A673 (cell line): ENCODE measurements at regions not wholly inside any gene's neighbourhood (a gene's known extent, or its start where the extent isn't known, plus 50 kb on each side); places are given as distances from the start of the nearest gene placed in this dataset.

Experiments
- BruUV-seq: library from RNA; stranded (reverse); fragments of 400-500 nt; replicated peaks from 2 replicates; lab custom pipeline; 2021; lab: Mats Ljungman, UMichigan
- CTCF ChIA-PET: fragments of 300-600 bp; sonication (Branson Sonifier 250); formaldehyde crosslinking; loops from one replicate; lab custom pipeline; 2022; ENCODE audit warnings: antibody characterized with exemption; lab: Charles Lee
- POLR2A ChIA-PET: fragments of 300-600 bp; sonication (Branson Sonifier 250); formaldehyde crosslinking; loops from one replicate; lab custom pipeline; 2022; ENCODE audit warnings: antibody characterized with exemption; ENCODE audit not compliant: low non-redundant PET; lab: Charles Lee
- DNase-seq: peaks from one replicate; pipeline ENCODE4 v3.0.0-alpha.2; 2015; ENCODE audit warnings: low spot score
- H3K27ac ChIP-seq: fragments of 200-600 bp; sonication (generic); 2 replicates; pipeline ENCODE4 v1.5.1; 2016; ENCODE audit warnings: mixed run types, low read depth, mild to moderate bottlenecking, mixed read lengths, antibody characterized with exemption, low read length; ENCODE audit not compliant: poor library complexity, severe bottlenecking
- H3K27me3 ChIP-seq: fragments of 200-600 bp; sonication (generic); replicated peaks from 2 replicates; pipeline ENCODE4 v1.6.1; 2017; ENCODE audit warnings: mixed run types, low read depth, mild to moderate bottlenecking, mixed read lengths, antibody characterized with exemption, low read length; ENCODE audit not compliant: insufficient read depth, poor library complexity
- H3K36me3 ChIP-seq: fragments of 200-600 bp; sonication (generic); 2 replicates; pipeline ENCODE4 v1.6.1; 2016; ENCODE audit warnings: mixed run types, mild to moderate bottlenecking, mixed read lengths, antibody characterized with exemption, low read length; ENCODE audit not compliant: insufficient read depth, poor library complexity, severe bottlenecking
- H3K4me1 ChIP-seq: fragments of 200-600 bp; sonication (generic); 2 replicates; pipeline ENCODE4 v1.6.1; 2017; ENCODE audit warnings: mixed run types, mild to moderate bottlenecking, mixed read lengths, antibody characterized with exemption, low read length; ENCODE audit not compliant: insufficient read depth, poor library complexity, severe bottlenecking
- H3K4me3 ChIP-seq: fragments of 200-600 bp; sonication (generic); 2 replicates; pipeline ENCODE4 v1.5.1; 2016; ENCODE audit warnings: low read depth, mixed run types, mild to moderate bottlenecking, mixed read lengths, low read length; ENCODE audit not compliant: poor library complexity, severe bottlenecking
- H3K9me3 ChIP-seq: fragments of 200-600 bp; sonication (generic); 2 replicates; pipeline ENCODE4 v1.6.1; 2016; ENCODE audit warnings: mixed run types, low read depth, mild to moderate bottlenecking, mixed read lengths, antibody characterized with exemption, low read length; ENCODE audit not compliant: poor library complexity, severe bottlenecking
- EZH2 ChIP-seq: fragments of 200-600 bp; sonication (generic); IDR thresholded peaks from 2 replicates; pipeline ENCODE4 v1.6.1; 2017; ENCODE audit warnings: borderline replicate concordance, low read depth, mild to moderate bottlenecking, mixed read lengths, antibody characterized with exemption, low read length; ENCODE audit not compliant: poor library complexity, severe bottlenecking
- intact Hi-C: fragments of 100-400 bp; cut with micrococcal nuclease; formaldehyde crosslinking; loops from one replicate; pipeline ENCODE4 v1.10.0; 2022; ENCODE audit not compliant: unreplicated experiment
- TF ChIP-seq, protein P1 (sequence below): fragments of 300-800, 200-600 bp; sonication (generic); conservative IDR thresholded peaks from 2 replicates; pipeline ENCODE4 v1.5.1; 2017; ENCODE audit warnings: low read depth, mild to moderate bottlenecking, antibody characterized with exemption, low read length, moderate library complexity, mixed read lengths

DNA sequence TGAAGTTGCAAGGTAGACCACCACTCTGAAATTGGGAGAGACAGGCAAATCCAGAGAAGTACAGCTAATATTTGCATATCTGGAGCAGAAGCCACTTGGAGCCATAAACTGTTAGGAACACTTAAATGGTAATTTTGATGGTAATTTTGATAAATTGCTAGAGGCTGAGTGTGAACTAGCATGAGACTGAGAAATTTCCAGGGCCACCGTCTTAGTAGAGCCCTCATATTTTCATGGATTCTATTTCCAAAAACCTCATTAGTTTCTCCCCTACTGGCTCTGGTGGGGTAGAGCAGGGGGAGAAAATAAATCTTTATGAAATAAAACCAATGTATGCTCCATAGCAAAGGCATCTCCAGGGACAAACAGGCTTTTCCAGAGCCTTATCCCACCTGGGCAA lies 429.4 kb upstream of the DIPK2B start:
- no TSS peak for BruUV-seq
- ChIA-PET POLR2A (no interaction called here), CTCF (no interaction called here)
- no peak overlapping the region for H3K4me3 ChIP-seq
- peaks cover 7% of the 10 kb centered on the region for H3K9me3 ChIP-seq
- no peaks in the 10 kb centered on the region for H3K36me3 ChIP-seq
- intact Hi-C loops = loop anchor here (10.0 kb wide), 1 partner anchor 55 kb away; no protein-coding TSS in a partner anchor
- no peak for TF ChIP-seq EZH2
- TF ChIP-seq, protein P1, sequence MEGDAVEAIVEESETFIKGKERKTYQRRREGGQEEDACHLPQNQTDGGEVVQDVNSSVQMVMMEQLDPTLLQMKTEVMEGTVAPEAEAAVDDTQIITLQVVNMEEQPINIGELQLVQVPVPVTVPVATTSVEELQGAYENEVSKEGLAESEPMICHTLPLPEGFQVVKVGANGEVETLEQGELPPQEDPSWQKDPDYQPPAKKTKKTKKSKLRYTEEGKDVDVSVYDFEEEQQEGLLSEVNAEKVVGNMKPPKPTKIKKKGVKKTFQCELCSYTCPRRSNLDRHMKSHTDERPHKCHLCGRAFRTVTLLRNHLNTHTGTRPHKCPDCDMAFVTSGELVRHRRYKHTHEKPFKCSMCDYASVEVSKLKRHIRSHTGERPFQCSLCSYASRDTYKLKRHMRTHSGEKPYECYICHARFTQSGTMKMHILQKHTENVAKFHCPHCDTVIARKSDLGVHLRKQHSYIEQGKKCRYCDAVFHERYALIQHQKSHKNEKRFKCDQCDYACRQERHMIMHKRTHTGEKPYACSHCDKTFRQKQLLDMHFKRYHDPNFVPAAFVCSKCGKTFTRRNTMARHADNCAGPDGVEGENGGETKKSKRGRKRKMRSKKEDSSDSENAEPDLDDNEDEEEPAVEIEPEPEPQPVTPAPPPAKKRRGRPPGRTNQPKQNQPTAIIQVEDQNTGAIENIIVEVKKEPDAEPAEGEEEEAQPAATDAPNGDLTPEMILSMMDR = no peak
- H3K27me3 ChIP-seq = no peaks in the 10 kb centered on the region
- DNase-seq = no peak
- no peak overlapping the region for H3K27ac ChIP-seq
- H3K4me1 ChIP-seq = no peaks in the 10 kb centered on the region

DNA sequence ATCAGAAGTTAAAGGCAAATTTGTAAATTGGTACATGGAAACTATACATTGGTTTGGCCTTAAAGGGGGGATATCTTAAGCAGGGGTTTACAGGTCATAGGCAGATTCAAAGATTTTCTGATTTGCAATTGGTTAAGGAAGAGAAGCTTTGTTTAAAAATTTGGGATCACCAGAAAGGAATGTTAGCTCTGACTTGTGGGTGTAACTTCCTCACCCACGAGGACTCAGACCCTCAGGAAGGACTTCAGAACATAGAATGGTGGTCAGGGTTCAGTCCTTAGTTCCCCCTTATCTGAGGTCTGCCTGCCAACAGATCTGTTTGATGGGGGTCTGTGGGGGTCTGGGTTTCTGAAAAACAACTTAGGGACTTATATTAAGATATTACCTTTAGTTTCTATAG lies 427.4 kb upstream of the DIPK2B start:
- TF ChIP-seq, protein P1 = no peak
- no peak for TF ChIP-seq EZH2
- DNase-seq = no peak
- no peak overlapping the region for H3K4me3 ChIP-seq
- CTCF ChIA-PET = no interaction called here
- no peak overlapping the region for H3K27ac ChIP-seq
- intact Hi-C loops = no loop called here
- peaks cover 7% of the 10 kb centered on the region for H3K9me3 ChIP-seq
- no peaks in the 10 kb centered on the region for H3K4me1 ChIP-seq
- no peaks in the 10 kb centered on the region for H3K36me3 ChIP-seq
- BruUV-seq = no TSS peak
- POLR2A ChIA-PET = no interaction called here
- no peaks in the 10 kb centered on the region for H3K27me3 ChIP-seq

DNA sequence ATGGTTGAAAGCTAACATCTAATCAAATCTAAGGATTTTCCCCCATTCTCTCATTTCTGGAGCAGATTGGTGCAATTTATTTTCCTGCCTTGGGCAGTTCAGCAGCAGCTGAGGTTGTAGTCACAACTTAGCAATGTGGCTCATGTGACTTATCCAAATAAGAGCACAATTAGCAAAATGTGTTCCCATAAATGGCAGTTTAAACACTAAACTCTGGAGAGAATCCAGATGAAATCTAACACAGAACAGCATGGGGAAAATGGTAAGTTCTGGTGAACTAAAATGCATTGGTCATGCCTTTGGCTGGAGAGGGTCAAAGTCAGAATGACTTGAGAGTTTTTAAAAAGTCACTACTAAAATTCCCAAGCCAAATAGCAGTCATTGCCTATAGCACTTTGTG lies 422.6 kb upstream of the DIPK2B start:
- ChIA-PET CTCF (no interaction called here), POLR2A (no interaction called here)
- peaks cover 7% of the 10 kb centered on the region for H3K4me1 ChIP-seq
- peak; percentile 17 for DNase-seq
- intact Hi-C loops = no loop called here
- H3K27me3 ChIP-seq = no peaks in the 10 kb centered on the region
- H3K36me3 ChIP-seq = no peaks in the 10 kb centered on the region
- H3K4me3 ChIP-seq = no peak overlapping the region
- no TSS peak for BruUV-seq
- no peak for TF ChIP-seq EZH2
- TF ChIP-seq, protein P1 = no peak
- H3K27ac ChIP-seq = no peak overlapping the region
- no peaks in the 10 kb centered on the region for H3K9me3 ChIP-seq
